ENCODE measurements at regions not wholly inside any gene's neighbourhood (a gene's known extent, or its start where the extent isn't known, plus 50 kb on each side); places are given as distances from the start of the nearest gene placed in this dataset.

DNA sequence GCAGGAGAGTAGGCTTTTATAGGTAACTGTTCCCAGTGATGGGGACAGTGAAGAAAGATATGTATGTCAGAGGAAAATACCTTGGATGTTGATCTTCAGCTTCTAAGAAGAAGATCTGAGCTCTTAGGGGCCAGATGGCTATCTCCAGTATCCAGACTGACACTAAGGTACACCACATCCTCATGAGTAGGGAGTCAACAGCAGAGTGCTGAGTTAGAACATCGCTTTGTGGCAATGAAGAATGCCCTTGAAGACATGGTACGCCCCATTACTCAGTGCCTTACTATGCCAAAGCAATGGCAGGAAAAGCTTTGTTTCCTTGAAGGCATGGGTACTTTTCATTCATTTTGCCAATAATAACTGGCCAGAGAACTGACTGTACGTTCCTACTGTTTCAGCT lies 263.7 kb downstream of the CEMIP2 start:
- TF ChIP-seq, protein P1, sequence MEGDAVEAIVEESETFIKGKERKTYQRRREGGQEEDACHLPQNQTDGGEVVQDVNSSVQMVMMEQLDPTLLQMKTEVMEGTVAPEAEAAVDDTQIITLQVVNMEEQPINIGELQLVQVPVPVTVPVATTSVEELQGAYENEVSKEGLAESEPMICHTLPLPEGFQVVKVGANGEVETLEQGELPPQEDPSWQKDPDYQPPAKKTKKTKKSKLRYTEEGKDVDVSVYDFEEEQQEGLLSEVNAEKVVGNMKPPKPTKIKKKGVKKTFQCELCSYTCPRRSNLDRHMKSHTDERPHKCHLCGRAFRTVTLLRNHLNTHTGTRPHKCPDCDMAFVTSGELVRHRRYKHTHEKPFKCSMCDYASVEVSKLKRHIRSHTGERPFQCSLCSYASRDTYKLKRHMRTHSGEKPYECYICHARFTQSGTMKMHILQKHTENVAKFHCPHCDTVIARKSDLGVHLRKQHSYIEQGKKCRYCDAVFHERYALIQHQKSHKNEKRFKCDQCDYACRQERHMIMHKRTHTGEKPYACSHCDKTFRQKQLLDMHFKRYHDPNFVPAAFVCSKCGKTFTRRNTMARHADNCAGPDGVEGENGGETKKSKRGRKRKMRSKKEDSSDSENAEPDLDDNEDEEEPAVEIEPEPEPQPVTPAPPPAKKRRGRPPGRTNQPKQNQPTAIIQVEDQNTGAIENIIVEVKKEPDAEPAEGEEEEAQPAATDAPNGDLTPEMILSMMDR (conservative IDR thresholded peaks at IDR 0.05; ENCODE audit: low read depth, low read length) = no peak
- Histone ChIP-seq H3K4me3 (IDR thresholded peaks at IDR 0.05; ENCODE audit: insufficient read depth, low read depth, low read length) (no peak overlapping the region), H3K4me2 (no peak overlapping the region)

DNA sequence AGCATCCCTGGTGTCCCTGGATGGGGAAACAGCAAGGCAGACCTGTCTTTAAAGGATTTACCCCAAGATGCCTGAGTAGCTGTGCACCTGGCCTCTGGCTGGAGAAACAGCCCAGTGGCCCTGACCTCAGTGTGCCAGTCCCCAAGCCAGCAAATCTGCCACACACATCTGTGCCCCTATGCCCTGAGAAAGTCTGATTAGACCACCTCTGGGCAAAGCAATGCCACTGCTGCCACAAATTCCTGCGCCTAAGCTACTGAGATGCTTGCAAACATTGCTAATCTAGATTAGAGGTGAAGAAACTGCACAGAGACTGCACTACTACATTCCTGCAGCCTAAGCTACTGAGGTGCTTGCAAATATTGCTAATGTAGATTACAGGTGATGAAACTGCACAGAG lies 269.6 kb downstream of the CEMIP2 start:
- H3K9ac ChIP-seq = no peak overlapping the region
- H3K4me1 ChIP-seq (ENCODE audit: low read depth, poor library complexity, severe bottlenecking) = no peaks in the 10 kb centered on the region
- H4K20me1 ChIP-seq (ENCODE audit: insufficient read depth) = no peaks in the 10 kb centered on the region
- H2AFZ ChIP-seq (ENCODE audit: low read depth) = no peak overlapping the region
- no peaks in the 10 kb centered on the region for H3K27me3 ChIP-seq (ENCODE audit: insufficient read depth, low read depth)
- H3K36me3 ChIP-seq (ENCODE audit: insufficient read depth) = no peaks in the 10 kb centered on the region
- TF ChIP-seq, protein P1 (conservative IDR thresholded peaks at IDR 0.05; ENCODE audit: low read depth, low read length) = no peak
- no peak overlapping the region for H3K27ac ChIP-seq
- no peak overlapping the region for H3K4me3 ChIP-seq (IDR thresholded peaks at IDR 0.05; ENCODE audit: insufficient read depth, low read depth, low read length)
- H3K4me2 ChIP-seq = no peak overlapping the region
- H3K79me2 ChIP-seq (ENCODE audit: insufficient read depth, low read depth) = no peaks in the 10 kb centered on the region

More for the DNA sequence above, 263.7 kb downstream of the CEMIP2 start:
- Histone ChIP-seq H2AFZ (ENCODE audit: low read depth) (no peak overlapping the region), H3K36me3 (ENCODE audit: insufficient read depth) (no peaks in the 10 kb centered on the region), H3K27me3 (ENCODE audit: insufficient read depth, low read depth) (no peaks in the 10 kb centered on the region), H3K9ac (no peak overlapping the region), H4K20me1 (ENCODE audit: insufficient read depth) (no peaks in the 10 kb centered on the region), H3K27ac (no peak overlapping the region), H3K79me2 (ENCODE audit: insufficient read depth, low read depth) (no peaks in the 10 kb centered on the region), H3K4me1 (ENCODE audit: low read depth, poor library complexity, severe bottlenecking) (no peaks in the 10 kb centered on the region)

DNA sequence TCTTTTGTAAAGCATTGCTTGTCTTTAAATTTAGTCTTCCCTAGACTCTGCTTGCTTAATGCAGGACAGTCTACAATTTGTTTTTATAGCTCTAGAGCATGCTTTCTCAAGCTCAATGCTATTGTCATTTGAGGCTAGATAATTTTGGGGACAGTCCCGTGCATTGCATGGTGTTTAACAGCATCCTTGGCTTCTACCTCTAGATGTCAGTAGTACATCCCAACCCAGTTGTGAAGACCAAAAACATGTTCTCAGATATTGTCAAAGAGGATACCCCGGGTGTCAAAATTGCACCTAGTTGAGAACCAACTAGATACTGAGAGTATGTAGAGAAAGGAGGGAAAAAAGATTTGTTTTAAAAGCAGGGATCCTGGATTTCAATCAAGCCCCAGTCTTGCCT lies 277.5 kb downstream of the CEMIP2 start:
- Histone ChIP-seq H3K79me2 (ENCODE audit: insufficient read depth, low read depth) (no peaks in the 10 kb centered on the region), H3K36me3 (ENCODE audit: insufficient read depth) (no peaks in the 10 kb centered on the region), H3K9ac (no peak overlapping the region), H4K20me1 (ENCODE audit: insufficient read depth) (no peaks in the 10 kb centered on the region), H3K4me2 (no peak overlapping the region), H3K4me1 (ENCODE audit: low read depth, poor library complexity, severe bottlenecking) (no peaks in the 10 kb centered on the region), H3K4me3 (IDR thresholded peaks at IDR 0.05; ENCODE audit: insufficient read depth, low read depth, low read length) (no peak overlapping the region), H2AFZ (ENCODE audit: low read depth) (no peak overlapping the region), H3K27ac (no peak overlapping the region), H3K27me3 (ENCODE audit: insufficient read depth, low read depth) (no peaks in the 10 kb centered on the region)
- TF ChIP-seq, protein P1 (conservative IDR thresholded peaks at IDR 0.05; ENCODE audit: low read depth, low read length) = no peak; the same call in 1 of the 2 replicates

DNA sequence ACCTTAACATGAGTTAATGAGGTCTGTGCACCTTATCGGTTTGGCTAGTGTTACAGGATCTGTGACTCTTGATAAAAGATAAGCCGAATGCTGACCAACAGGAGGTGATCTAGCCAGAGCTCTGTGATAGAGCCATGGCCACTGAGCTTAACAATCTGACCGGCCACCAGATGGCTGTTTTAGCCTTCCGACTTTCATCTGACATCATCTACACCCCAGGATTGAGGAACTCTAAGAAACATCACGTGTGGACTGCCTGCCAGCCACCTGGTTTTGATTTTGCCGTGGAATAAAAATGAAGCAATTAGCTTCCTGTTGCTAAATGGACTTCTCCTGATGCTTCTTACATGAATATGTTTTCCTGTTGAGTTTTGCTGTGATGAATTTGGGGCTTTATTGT lies 281.3 kb downstream of the CEMIP2 start:
- H3K4me1 ChIP-seq (ENCODE audit: low read depth, poor library complexity, severe bottlenecking) = no peaks in the 10 kb centered on the region
- no peaks in the 10 kb centered on the region for H3K79me2 ChIP-seq (ENCODE audit: insufficient read depth, low read depth)
- H4K20me1 ChIP-seq (ENCODE audit: insufficient read depth) = no peaks in the 10 kb centered on the region
- H3K36me3 ChIP-seq (ENCODE audit: insufficient read depth) = no peaks in the 10 kb centered on the region
- no peak overlapping the region for H3K9ac ChIP-seq
- no peak overlapping the region for H3K4me2 ChIP-seq
- H3K27ac ChIP-seq = no peak overlapping the region
- H3K27me3 ChIP-seq (ENCODE audit: insufficient read depth, low read depth) = no peaks in the 10 kb centered on the region
- H3K4me3 ChIP-seq (IDR thresholded peaks at IDR 0.05; ENCODE audit: insufficient read depth, low read depth, low read length) = no peak overlapping the region
- TF ChIP-seq, protein P1 (conservative IDR thresholded peaks at IDR 0.05; ENCODE audit: low read depth, low read length) = no peak
- no peak overlapping the region for H2AFZ ChIP-seq (ENCODE audit: low read depth)
